DND-41 (cell line): ENCODE measurements at regions not wholly inside any gene's neighbourhood (a gene's known extent, or its start where the extent isn't known, plus 50 kb on each side); places are given as distances from the start of the nearest gene placed in this dataset.

Source experiments
- EZH2 ChIP-seq: IDR thresholded peaks from 3 replicates; pipeline ENCODE4 v1.6.1; 2012; ENCODE audit warnings: borderline replicate concordance, low read depth, mild to moderate bottlenecking, moderate library complexity, low read length, inconsistent platforms; ENCODE audit not compliant: severe bottlenecking
- TF ChIP-seq, protein P1 (sequence below): IDR thresholded peaks from 2 replicates; pipeline ENCODE4 v1.5.1; 2012; ENCODE audit warnings: borderline replicate concordance, low read length, moderate library complexity, mild to moderate bottlenecking; ENCODE audit not compliant: poor library complexity, severe bottlenecking; ENCODE audit errors: extremely low read depth

DNA sequence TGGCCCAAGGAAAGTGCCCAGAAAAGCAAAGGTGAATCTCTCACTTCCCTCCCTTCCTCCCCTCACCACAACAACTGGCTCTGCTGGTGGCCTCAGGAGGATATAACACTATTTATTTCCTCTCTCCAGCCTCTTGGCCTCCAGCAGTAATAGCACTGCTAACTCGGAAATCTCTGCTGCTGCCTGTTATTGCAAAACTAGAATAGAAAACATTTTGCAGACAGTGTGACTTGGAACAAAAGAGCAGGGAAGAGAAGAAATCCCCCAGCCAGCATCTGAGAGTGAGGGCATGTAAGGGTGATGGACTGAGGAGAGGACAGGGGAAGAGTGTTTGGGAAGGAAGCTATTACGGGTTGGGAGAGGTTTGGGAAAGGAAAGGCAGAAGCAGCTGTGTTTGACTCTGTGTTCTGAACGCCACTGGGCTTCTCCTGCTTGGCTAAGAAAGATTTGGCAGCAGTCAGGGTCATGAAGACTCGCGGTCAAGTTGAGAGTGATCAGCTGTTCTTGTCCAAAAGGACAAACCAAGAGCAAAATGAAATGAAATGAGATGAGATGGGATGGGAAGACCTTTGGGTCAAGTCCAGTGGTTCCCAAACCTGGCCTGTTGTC is 81.0 kb upstream of the SNX9 start:
- TF ChIP-seq, protein P1, sequence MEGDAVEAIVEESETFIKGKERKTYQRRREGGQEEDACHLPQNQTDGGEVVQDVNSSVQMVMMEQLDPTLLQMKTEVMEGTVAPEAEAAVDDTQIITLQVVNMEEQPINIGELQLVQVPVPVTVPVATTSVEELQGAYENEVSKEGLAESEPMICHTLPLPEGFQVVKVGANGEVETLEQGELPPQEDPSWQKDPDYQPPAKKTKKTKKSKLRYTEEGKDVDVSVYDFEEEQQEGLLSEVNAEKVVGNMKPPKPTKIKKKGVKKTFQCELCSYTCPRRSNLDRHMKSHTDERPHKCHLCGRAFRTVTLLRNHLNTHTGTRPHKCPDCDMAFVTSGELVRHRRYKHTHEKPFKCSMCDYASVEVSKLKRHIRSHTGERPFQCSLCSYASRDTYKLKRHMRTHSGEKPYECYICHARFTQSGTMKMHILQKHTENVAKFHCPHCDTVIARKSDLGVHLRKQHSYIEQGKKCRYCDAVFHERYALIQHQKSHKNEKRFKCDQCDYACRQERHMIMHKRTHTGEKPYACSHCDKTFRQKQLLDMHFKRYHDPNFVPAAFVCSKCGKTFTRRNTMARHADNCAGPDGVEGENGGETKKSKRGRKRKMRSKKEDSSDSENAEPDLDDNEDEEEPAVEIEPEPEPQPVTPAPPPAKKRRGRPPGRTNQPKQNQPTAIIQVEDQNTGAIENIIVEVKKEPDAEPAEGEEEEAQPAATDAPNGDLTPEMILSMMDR: no peak
- TF ChIP-seq EZH2: no peak
